K562 (cell line): ENCODE measurements at regions not wholly inside any gene's neighbourhood (a gene's known extent, or its start where the extent isn't known, plus 50 kb on each side); places are given as distances from the start of the nearest gene placed in this dataset.

Source experiments
- GTF2E2 ChIP-seq: fragments of 200-800 bp; sonication (Bioruptor generic); IDR thresholded peaks from 2 replicates; pipeline ENCODE4 v1.6.1; 2016; ENCODE audit warnings: missing genetic modification characterization, missing compliant biosample characterization
- KAT7 ChIP-seq: sonication (generic); formaldehyde crosslinking; IDR thresholded peaks from 2 replicates; pipeline ENCODE4 v1.8.0; 2022; ENCODE audit warnings: missing genetic modification reagents, mild to moderate bottlenecking, borderline replicate concordance
- MYBL2 ChIP-seq, 2 experiments: fragments of 450-650 bp in 1 of 2; sonication (generic) in 1 of 2; formaldehyde crosslinking in 1 of 2; IDR thresholded peaks; 2 replicates each; pipeline versions ENCODE4 v1.6.1 to v1.8.1; 2017 to 2022; ENCODE audit warnings: borderline replicate concordance in 1 of 2, inconsistent platforms in 1 of 2, low read depth in 1 of 2, mild to moderate bottlenecking in 1 of 2, missing genetic modification reagents in 1 of 2, moderate library complexity in 1 of 2
- PKNOX1 ChIP-seq: fragments of 450-650 bp; IDR thresholded peaks from 2 replicates; pipeline ENCODE4 v1.6.1; 2016
- RCOR1 ChIP-seq, 2 experiments: IDR thresholded peaks; 2 replicates each; pipeline ENCODE4 v1.6.1; 2012; ENCODE audit warnings: low read depth in 2 of 2, low read length in 2 of 2, borderline replicate concordance in 1 of 2, improper control_type of control experiment in 1 of 2
- REST ChIP-seq, 2 experiments: fragments of 450-650 bp; formaldehyde crosslinking in 1 of 2; IDR thresholded peaks; 2 replicates each; pipeline versions ENCODE4 v1.4.0 to v1.6.1; 2014 to 2020; ENCODE audit warnings: mild to moderate bottlenecking in 2 of 2, borderline replicate concordance in 1 of 2, low read depth in 1 of 2
- SAFB ChIP-seq: fragments of 200-400 bp; formaldehyde crosslinking; IDR thresholded peaks from 2 replicates; pipeline ENCODE4 v1.6.1; 2017; ENCODE audit warnings: low read depth, low read length, borderline replicate concordance
- SOX6 ChIP-seq: fragments of 450-650 bp; IDR thresholded peaks from 2 replicates; pipeline ENCODE4 v1.6.1; 2014; ENCODE audit warnings: mild to moderate bottlenecking
- THRAP3 ChIP-seq: fragments of 450-650 bp; IDR thresholded peaks from 2 replicates; pipeline ENCODE4 v1.6.1; 2016; ENCODE audit warnings: mild to moderate bottlenecking, inconsistent platforms, borderline replicate concordance
- TF ChIP-seq, protein P1 (sequence below), 2 experiments: IDR thresholded peaks in 1 of 2; conservative IDR thresholded peaks in 1 of 2; 2 replicates each; pipeline ENCODE4 v1.6.1; 2016; ENCODE audit warnings: low read depth in 2 of 2, mild to moderate bottlenecking in 1 of 2, missing compliant biosample characterization in 1 of 2, missing genetic modification characterization in 1 of 2, moderate library complexity in 1 of 2
- TF ChIP-seq, protein P2 (sequence below): sonication (generic); formaldehyde crosslinking; IDR thresholded peaks from 2 replicates; pipeline ENCODE4 v1.8.1; 2023; ENCODE audit warnings: mild to moderate bottlenecking, missing genetic modification reagents, moderate library complexity

DNA sequence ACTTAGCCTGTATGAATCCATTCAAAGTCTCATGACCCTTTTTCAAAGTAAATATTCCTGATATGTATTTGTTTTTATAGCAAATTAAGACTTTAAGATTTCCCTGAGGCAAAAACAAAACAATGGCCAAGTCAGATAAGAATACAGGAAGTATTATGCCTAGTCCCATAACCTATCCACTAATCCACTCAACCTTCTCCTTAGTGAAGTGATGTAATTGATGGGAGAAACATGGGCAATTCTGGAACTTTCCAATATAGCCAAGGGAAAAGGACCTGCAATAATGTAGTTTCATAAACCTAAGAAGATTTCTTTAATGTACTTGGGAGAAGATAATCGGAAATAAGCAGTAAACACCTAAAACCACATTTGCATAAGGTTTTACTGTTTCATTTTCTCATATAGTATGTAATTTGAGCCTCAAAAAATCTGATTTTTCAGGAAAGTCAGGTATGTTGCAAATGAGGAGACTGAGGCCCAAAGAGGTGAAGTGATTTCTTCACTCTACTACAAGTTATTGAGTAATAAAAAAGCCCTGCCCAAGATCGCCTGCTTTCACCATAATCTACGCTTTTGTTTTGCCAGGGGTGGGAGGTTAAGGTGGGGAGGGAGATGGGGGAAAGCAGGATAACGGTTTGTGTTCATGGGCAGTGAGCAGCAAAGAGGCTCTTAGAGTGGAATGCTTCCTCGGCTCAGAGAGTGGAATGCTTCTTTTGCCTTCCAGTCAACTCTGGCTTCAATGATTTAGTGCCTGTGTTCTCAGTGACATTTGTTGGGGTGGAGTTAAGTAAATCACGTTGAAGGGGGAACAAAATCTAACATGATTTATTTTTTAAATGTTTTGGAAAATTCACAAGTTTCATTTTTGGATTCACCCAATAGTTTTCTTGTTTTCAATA, 95.0 kb upstream of the FNDC3B start (continued):
- TF ChIP-seq REST (IDR thresholded peaks at IDR 0.05; ENCODE audit: borderline replicate concordance): 0 out of 2 replicates have a peak, but pooled peaks have one; percentile 5
- no peak for TF ChIP-seq REST (CRISPR knock-in tag; IDR thresholded peaks at IDR 0.05; ENCODE audit: low read depth)
- no peak for TF ChIP-seq MYBL2 (IDR thresholded peaks at IDR 0.05; ENCODE audit: low read depth)
- TF ChIP-seq MYBL2 (CRISPR knock-in tag; IDR thresholded peaks at IDR 0.05; ENCODE audit: borderline replicate concordance): no peak
- no peak for TF ChIP-seq RCOR1 (IDR thresholded peaks at IDR 0.05; ENCODE audit: borderline replicate concordance in 1 of 2, low read depth in 2 of 2, low read length in 2 of 2)
- TF ChIP-seq, protein P1, sequence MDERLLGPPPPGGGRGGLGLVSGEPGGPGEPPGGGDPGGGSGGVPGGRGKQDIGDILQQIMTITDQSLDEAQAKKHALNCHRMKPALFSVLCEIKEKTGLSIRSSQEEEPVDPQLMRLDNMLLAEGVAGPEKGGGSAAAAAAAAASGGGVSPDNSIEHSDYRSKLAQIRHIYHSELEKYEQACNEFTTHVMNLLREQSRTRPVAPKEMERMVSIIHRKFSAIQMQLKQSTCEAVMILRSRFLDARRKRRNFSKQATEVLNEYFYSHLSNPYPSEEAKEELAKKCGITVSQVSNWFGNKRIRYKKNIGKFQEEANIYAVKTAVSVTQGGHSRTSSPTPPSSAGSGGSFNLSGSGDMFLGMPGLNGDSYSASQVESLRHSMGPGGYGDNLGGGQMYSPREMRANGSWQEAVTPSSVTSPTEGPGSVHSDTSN (CRISPR knock-in tag; IDR thresholded peaks at IDR 0.05; ENCODE audit: low read depth): no peak
- TF ChIP-seq, protein P1 (tag; conservative IDR thresholded peaks at IDR 0.05; ENCODE audit: low read depth): peak; percentile 92
- TF ChIP-seq SAFB: no peak
- peak; percentile 94 for TF ChIP-seq PKNOX1
- no peak for TF ChIP-seq KAT7 (CRISPR knock-in tag)
- TF ChIP-seq SOX6: peak; percentile 51
- TF ChIP-seq GTF2E2 (tag): peak; percentile 41; the same call in 1 of the 2 replicates
- TF ChIP-seq, protein P2, sequence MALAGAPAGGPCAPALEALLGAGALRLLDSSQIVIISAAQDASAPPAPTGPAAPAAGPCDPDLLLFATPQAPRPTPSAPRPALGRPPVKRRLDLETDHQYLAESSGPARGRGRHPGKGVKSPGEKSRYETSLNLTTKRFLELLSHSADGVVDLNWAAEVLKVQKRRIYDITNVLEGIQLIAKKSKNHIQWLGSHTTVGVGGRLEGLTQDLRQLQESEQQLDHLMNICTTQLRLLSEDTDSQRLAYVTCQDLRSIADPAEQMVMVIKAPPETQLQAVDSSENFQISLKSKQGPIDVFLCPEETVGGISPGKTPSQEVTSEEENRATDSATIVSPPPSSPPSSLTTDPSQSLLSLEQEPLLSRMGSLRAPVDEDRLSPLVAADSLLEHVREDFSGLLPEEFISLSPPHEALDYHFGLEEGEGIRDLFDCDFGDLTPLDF (CRISPR knock-in tag): no peak
- TF ChIP-seq THRAP3: no peak
